GM12872 (cell line): ENCODE measurements at regions not wholly inside any gene's neighbourhood (a gene's known extent, or its start where the extent isn't known, plus 50 kb on each side); places are given as distances from the start of the nearest gene placed in this dataset.

Experiments used
- CTCF ChIP-seq: IDR thresholded peaks from 3 replicates; pipeline ENCODE4 v1.5.1; 2011; ENCODE audit warnings: low read depth, mild to moderate bottlenecking, low read length, moderate library complexity; ENCODE audit not compliant: insufficient read depth

DNA sequence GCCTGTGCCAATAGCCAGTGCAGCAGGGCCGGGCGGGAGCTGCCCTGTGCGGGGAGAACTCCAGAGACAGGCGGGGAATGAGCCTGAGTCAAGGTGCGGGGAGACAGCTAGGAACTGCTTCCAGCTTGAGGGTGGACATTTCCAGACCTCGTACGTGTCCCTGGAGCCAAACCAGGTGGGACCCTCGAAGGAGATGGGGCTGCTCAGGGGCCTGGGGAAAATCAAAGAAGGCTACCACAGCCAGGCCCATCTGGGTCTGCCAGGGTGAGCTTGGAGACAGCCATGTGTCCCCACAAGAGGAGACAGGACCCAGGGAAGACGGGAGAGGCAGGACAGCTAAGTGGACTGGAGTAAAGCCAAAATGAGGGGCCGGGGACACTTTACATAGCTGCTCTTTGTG lies 504.9 kb upstream of the MGMT start:
- no peak for TF ChIP-seq CTCF

GRCh38 chr10:128963211-128964099 lies 503.6 kb upstream of the MGMT start:
- TF ChIP-seq CTCF: no peak

- no peak for TF ChIP-seq CTCF
These were observed 503.0 kb upstream of the MGMT start for GRCh38 chr10:128964100-128964403.

DNA sequence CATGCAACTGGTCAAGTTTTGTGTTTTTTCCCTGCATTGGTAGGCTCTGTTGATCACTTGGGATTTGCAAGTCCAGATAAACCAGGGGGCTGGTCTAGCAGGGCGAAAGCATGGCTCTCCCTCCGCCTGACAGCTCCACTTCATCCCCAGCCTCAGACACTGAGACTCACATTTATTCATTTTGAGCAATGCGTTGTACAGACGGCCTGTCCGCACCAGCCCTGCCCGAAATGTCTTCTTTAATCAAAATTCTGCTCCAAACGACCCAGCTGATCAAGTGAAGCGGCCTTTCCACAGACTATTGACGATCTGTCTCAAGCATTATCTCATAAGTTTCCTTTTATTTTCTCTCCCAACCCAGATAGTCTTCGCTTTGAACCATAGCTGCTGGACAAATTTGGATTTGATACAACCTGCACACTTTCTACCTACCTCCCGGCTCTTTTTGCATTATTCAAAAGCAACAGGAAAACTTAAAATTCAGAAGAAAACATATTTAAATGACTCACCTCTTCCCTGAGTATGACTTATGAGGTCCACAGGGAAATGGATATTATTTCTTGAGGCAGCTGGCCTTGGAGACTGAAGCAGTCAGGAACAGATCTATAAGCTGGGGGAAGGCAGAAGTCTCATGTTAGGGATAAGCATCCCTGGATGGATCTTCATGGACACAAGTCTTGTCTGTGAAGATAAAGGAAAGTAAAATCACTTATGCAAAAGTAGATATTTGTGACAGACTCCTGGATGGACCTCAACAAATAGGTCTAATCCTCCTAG lies 498.9 kb upstream of the MGMT start:
- TF ChIP-seq CTCF: no peak

- TF ChIP-seq CTCF: no peak
These were observed 497.5 kb upstream of the MGMT start for GRCh38 chr10:128969551-128969950.

- no peak for TF ChIP-seq CTCF
These were observed 495.5 kb upstream of the MGMT start for GRCh38 chr10:128971374-128972035.

DNA sequence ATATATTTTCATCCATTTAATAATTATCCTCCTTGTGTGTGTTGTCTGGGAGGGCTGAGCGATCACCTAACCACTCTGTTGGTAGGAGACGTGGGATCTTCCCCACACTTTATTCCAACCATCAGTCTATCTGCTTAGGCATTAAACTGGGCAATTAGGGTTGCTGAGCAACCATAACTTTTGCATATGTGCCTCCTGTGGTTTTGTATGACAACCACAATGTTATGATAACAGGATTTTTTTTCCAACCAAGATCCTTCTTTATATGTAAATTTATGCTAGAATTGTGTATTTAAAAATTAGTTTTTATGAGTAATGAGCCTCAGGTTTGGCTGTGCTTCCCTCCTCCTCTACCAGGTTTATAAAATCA lies 495.0 kb upstream of the MGMT start:
- no peak for TF ChIP-seq CTCF
